Hepatocyte (in vitro differentiated cells): ENCODE measurements at regions not wholly inside any gene's neighbourhood (a gene's known extent, or its start where the extent isn't known, plus 50 kb on each side); places are given as distances from the start of the nearest gene placed in this dataset.

Experiments used
- CTCF ChIP-seq: fragments of 200-600 bp; sonication (generic); IDR thresholded peaks from 2 replicates; pipeline ENCODE4 v1.5.1; 2016; ENCODE audit warnings: antibody characterized with exemption, mild to moderate bottlenecking; ENCODE audit not compliant: poor library complexity
- EZH2 ChIP-seq: fragments of 200-600 bp; sonication (generic); IDR thresholded peaks from 2 replicates; pipeline ENCODE4 v1.6.1; 2016; ENCODE audit warnings: antibody characterized with exemption, mild to moderate bottlenecking, borderline replicate concordance

GRCh38 chr15:58260725-58261267 lies 122.6 kb downstream of the AQP9 start:
- TF ChIP-seq CTCF (no peak), EZH2 (no peak)
